GM18520 (cell line): ENCODE measurements at regions not wholly inside any gene's neighbourhood (a gene's known extent, or its start where the extent isn't known, plus 50 kb on each side); places are given as distances from the start of the nearest gene placed in this dataset.

Source experiments
- ATAC-seq: cut with Tn5 transposase; IDR thresholded peaks from one replicate; pipeline ENCODE4 v1.9.1; 2021; ENCODE audit not compliant: unreplicated experiment

- ATAC-seq: no peak
These were observed 58.3 kb upstream of the ACO1 start for GRCh38 chr9:32326146-32326545.

- ATAC-seq: no peak
These were observed 53.2 kb upstream of the ACO1 start for GRCh38 chr9:32331240-32331639.

- no peak for ATAC-seq
These were observed 50.3 kb upstream of the ACO1 start for GRCh38 chr9:32334112-32334511.
